ENCODE measurements at regions not wholly inside any gene's neighbourhood (a gene's known extent, or its start where the extent isn't known, plus 50 kb on each side); places are given as distances from the start of the nearest gene placed in this dataset.
A peak's percentile ranks its signal among the peaks of the same experiment; 100 is the strongest.
"Not testable (repeated sequence)": the region's sequence is repeated elsewhere in the genome, so short reads cannot be mapped to it uniquely, and the experiment has no call there.

DNA sequence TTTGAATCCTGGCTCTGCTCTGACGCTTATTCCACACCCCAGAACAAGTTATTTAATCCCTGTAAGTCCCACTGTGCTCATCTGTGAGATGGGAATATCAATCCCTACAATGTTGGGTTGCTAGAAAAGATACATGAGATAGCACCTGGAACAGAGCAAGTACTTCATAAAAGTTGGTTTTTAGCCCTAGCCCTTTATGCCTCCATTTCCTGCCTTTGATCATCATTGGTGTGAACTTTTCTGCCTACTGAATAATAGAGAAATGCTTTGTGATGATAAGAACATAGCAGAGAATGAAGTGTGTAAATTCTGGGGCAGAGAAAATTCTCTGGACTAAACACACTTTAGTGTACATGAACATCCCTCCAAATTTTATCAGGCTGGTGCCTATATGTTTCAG is 90.3 kb upstream of the RANBP6 start:
- DNase-seq (ENCODE audit: extremely low read depth in 1 of 2, low read depth in 1 of 2): no peak

DNA sequence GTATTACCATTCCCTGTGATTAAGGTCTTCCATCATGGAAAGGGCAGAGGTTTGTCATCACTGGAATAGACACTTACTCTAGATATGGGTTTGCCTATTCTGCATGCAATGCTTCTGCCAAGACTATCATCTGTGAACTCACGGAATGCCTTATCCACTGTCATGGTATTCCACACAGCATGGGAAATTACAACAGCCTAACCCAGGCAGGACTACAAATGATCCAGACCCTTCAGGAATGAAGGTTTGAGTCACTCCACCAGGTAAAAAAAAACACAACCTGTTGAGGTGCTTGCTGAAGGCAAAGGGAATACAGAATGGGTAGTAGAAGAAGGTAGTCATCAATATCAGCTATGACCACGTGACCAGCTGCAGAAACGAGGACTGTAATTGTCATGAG is 89.0 kb upstream of the RANBP6 start:
- not testable (repeated sequence) for DNase-seq (ENCODE audit: extremely low read depth in 1 of 2, low read depth in 1 of 2)

DNA sequence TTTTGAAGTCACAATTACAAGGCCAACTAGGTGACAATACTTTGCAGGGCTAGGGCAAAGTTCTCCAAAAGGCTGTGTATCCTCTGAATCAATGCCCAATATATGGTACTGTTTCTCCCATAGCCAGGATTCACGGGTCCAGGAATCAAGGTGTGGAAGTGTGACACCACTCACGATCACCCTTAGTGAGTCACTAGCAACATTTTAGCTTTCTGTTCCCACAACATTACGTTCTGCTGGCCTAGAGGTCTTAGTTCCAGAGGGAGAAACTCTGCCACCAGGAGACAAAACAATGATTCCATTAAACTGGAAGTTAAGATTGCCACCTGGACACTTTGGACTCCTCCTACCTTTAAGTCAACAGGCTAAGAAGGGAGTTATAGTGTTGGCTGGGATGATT is 88.5 kb upstream of the RANBP6 start:
- not testable (repeated sequence) for DNase-seq (ENCODE audit: extremely low read depth in 1 of 2, low read depth in 1 of 2)

DNA sequence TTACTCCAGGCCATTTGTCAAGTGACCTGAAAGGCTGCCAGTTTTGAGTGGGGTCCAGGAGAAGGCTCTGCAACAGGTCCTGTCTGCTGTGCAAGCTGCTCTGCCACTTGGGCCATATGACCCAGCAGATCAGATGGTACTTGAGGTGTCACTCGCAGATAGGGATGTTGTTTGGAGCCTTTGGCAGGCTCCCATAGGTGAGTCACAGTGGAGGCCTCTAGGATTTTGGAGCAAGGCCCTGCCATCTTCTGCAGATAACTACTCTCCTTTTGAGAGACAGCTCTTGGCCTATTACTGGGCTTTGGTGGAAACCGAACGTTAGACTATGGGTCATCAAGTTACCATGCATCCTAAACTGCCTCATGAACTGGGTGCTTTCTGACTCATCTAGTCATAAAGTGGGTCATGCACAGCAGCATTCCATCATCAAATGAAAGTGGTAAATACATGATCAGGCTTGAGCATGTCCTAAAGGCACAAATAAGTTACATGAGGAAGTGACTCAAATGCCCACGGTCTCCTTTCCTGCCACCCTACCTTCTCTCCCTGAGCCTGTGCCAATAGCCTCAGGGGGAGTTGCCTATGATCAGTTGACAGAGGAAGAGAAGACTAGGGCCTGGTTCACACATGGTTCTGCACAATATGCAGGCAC is 87.0 kb upstream of the RANBP6 start:
- DNase-seq (ENCODE audit: extremely low read depth in 1 of 2, low read depth in 1 of 2): not testable (repeated sequence)

DNA sequence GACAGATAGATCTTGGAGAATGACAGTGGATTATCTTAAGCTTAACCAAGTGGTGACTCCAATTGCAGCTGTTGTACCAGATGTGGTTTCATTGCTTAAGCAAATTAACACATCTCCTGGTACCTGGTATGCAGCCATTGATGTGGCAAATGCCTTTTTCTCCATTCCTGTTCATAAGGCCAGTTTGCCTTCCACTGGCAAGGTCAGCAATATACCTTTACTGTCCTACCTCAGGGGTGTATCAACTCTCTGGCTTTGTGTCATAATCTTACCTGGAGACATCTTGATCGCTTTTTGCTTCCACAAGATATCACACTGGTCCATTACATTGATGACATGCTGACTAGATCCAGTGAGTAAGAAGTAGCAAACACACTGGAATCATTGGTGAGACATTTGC is 86.3 kb upstream of the RANBP6 start:
- not testable (repeated sequence) for DNase-seq (ENCODE audit: extremely low read depth in 1 of 2, low read depth in 1 of 2)

DNA sequence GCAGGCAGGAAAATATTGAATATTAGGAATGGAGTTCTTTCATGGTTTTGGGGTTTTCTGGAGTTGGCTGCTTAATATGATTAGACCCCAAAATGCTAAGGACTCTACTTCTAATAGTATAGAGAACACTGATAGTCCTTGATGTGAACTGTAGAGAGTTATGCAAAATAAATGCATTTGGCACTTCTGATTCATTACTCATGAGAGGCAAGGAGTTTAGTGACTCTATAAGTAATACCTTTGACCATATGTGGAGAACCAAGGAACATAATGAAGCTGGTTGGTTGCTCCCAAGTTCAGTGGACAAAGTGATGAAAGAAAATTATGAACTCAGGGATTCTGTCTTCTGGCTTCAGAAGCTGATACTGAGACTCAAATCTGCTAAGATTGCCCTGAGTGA is 83.9 kb upstream of the RANBP6 start:
- DNase-seq (ENCODE audit: extremely low read depth in 1 of 2, low read depth in 1 of 2): not testable (repeated sequence)

DNA sequence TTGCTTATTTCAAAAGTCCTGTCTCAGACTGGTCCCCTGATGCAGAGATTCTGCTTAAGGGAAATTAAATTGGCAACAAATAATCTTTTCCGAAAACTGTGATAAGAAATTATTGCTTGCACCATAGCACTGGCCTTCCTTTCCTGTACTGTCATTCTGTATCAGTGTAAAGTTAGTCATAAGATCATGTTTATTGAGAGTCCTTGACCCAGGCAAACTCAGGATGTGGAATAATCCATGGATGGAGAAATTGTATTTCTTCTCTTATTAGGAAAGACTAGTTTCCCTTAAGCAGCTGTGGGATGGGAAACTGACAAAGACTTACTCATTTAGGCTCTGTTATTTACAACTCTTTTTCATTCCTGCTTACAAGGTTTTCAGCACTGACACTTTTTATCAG is 83.0 kb upstream of the RANBP6 start:
- no peak for DNase-seq (ENCODE audit: extremely low read depth in 1 of 2, low read depth in 1 of 2)

DNA sequence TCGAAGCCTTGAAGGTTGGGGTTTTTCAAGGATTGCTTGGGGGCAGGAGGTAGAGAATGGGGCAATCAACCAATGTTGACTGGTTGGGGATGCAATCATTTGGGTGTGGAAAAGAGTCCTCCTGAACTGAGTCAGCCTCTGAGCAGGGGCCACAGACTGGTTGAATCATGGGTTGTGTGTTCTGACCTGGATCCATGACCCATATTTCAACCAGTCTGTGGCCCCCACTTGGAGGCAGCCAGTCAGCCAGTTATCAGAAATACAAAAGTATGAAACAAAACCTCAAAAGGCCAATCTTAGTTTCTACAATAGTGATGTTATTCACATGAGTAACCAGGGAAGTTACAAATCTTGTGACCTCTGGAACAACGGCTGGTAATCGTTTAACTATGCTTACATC is 81.4 kb upstream of the RANBP6 start:
- peak in 1 of 2 donors; percentile 25 for DNase-seq (ENCODE audit: extremely low read depth in 1 of 2, low read depth in 1 of 2)

DNA sequence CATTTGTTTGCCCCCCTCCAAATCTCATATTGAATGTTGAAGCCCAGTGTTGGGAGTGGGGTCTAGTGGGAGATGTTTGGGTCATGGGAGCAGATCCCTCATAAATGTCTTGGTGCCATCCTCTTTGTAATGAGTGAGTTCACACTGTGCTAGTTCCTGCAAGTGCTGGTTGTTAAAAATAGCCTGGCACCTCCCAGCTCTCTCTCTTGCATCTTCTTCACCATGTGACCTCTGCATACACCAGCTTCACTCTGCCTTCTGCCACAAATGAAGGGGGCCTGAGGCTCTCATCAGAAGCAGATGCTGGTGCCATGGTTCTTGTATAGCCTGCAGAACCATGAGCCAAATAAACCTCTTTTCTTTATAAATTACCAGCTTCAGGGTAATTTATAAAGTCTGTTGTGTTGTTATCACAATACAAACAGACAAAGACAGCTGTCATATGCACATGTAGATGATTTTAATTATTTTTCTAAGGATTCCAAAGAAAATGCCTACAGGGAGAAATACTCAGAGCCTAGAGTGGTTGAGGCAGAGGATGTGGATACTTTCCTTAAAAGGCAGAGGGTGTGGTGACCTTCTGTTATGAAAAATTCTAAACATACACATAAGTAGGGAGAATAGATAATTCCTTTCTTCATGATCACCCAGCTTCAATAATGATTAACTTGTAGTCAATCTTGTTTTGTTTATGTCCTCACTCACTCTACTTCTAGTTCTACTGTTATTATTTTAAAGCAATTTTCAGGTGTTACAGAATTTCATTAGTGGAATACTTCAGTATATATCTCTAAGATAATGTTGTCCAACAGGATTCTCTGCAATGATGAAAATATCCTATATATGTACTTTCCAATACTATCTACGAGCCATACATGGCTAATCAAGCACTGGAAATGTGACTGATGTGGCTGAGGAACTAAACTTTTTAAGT is 75.1 kb upstream of the RANBP6 start:
- DNase-seq (ENCODE audit: extremely low read depth in 1 of 2, low read depth in 1 of 2): no peak

DNA sequence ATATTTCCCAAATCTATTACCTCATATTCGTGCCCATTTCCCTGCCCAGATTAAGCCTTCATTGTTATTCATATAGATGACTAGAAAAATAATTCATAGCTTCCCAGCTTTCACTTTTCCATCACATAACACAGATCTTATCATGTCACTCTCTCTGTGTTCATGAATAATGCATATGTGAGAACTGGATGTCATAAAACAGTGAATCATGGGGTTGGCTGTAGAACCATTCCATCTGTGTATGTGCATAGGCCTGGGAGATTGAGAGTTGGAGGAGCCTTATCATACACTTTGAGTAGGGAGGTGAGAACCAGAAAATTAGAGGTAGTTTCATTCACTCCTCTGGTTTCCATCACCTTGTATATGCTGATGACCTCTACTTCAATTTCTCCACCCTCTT is 73.9 kb upstream of the RANBP6 start:
- DNase-seq (ENCODE audit: extremely low read depth in 1 of 2, low read depth in 1 of 2): no peak

DNA sequence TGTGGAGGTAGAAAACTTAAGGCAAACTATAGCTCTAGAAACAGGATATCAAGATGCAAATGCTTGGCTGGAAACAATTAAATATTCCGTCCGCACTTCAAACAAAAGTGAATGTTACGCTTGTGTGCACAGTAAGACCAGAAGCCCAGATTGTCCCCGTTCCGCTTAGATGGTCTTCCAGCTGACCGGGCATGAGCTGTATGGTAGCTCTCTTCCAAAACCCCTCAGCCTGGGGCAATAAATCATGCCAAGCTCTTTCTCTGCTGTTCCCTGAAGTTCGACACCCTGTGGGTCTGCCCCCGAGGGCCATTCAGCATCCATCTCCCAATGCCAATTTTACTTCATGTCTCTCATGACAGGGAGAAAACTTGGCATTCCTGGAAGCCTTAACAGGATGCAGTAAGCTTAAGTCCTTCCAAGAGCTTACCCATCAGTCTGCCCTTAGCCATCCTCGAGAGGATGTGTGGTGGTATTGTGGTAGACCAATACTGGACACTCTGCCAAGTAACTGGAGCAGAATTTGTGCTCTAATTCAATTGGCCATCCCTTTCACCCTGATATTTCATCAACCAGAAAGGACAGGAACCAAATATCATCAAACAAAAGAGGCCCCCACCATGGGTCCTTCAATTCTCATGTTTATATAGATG is 70.7 kb upstream of the RANBP6 start:
- no peak for DNase-seq (ENCODE audit: extremely low read depth in 1 of 2, low read depth in 1 of 2)

DNA sequence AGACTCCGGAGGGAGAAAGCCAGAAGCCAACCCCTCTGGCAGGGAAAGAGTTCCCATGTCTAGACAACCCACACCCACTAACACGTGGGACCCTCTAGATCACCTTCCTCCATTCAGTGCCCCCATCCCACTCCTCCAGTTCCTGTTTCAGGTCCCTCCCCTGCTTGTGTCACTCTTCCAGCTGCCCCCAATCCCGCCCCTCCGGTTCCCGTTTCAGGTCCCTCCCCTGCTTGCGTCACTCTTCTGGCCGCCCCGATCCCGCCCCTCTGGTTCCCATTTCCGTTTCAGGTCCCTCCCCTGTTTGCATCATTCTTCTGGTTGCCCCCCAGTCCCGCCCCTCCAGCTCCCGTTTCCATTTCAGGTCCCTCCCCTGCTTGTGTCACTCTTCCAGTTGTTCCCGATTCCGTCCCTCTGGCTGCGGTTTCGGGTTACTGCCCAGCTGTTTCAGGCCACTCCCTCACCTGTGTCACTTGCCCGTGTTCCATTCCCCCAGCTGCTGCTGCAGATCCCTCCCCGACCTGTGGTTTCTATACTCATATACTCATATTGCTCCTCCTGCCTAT is 64.8 kb upstream of the RANBP6 start:
- DNase-seq (ENCODE audit: extremely low read depth in 1 of 2, low read depth in 1 of 2): peak; percentile 46 to 61

DNA sequence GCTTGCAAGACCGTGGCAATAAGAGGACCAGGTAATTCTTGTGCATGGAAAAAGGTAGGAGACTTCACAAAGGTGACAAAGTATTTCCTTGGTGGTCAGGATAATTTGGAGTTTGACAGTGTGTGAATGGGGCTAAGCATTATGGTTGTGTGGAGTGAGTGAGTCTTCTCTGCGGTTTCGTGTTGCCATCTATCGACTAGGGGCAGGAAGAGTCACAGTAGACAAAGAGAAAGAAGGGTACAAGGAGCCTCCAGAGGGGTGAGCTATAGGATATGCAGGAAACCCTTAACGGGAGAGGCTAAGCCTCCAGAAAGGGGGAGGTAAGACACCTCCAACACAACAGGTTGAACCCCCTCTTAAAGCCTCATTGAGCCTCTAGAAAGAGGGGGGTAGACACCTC is 64.0 kb upstream of the RANBP6 start:
- DNase-seq (ENCODE audit: extremely low read depth in 1 of 2, low read depth in 1 of 2): no peak

DNA sequence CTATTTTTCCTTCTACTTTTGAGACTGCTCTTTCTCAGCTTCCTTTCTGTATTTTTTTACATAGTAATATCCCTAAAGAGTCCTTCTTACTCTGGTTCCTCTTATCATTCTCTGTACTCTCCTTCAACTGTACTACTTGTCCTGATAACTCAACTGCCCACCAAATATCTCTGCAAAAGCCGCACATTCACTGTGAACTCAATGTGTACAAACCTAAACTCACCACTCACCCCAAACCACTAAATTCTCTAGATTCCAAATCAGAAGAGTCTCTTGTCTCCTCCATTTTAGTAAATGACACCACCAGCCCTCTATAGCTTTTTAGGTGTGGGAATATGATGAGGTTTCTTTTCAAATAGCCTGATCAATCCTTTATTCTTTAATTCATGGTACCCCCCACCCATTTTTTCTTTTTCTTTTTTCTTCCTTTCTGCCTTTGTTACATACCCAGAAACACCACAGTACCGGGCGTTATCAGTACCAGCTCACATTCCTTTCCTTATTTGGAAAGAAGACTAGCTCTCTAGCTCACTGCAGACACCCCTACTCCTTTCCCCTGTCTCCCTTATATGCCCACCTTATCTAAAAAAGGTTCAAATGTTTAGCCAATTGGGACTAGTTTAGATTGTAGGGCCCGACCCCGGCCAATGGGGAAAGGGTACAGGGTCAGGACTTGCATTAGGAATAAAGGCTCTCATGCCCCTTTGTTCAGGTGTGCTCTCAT is 63.1 kb upstream of the RANBP6 start:
- no peak for DNase-seq (ENCODE audit: extremely low read depth in 1 of 2, low read depth in 1 of 2)

DNA sequence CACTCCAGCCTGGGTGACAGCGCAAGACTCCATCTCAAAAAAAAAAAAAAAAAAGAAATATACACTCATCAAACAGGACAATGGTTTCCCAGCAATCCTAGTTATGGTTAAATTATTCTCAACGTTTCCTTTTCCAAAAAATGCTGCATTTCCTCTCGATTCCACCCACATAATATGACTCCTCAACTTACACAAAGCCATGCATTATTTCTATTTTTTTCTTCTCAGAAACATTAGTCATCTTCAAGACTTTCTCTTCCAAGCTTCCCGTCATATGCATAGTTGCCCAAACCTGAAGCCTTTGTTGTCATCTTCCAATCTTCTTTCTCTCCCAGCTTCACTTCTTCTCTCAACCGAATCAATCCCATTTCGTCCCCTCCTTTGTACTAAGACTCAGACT is 61.4 kb upstream of the RANBP6 start:
- DNase-seq (ENCODE audit: extremely low read depth in 1 of 2, low read depth in 1 of 2): no peak

DNA sequence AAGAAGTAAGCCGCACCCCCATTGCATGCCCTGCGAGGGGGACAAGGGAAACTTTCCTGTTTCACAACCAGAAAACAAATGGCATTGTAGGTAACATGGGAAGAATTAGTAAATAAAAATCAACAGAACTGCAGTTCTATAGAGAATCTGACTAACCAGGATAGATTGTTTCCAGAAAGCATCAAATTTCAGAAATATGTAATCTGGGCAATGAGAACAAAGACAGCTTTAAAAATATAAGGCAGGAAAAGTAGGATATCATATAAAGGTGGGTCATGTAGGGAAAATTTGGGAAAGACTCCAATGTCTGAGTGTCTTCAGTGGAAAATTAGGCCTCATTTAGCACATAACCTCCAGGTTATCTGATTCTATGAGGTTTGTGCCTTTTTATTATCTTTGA is 58.3 kb upstream of the RANBP6 start:
- DNase-seq (ENCODE audit: extremely low read depth in 1 of 2, low read depth in 1 of 2): no peak

DNA sequence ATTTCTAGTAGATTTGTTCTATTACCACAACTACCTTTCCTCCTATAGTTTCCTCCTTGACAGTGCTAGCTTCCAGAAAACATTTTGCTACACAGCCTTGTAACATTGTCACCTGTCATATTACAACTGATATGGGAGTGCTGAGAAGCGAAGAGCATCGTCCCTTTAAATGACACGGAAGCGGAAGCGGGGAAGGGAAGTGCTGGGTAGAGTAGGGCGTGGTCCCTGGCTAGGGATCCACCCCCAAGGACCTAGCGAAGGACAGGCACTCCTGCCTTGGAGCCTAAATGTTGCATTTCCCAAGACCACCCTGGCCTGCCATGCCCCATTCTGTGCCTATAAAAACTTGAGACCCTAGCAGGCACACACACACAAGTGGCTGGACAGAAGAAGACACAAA is 57.4 kb upstream of the RANBP6 start:
- no peak for DNase-seq (ENCODE audit: extremely low read depth in 1 of 2, low read depth in 1 of 2)

DNA sequence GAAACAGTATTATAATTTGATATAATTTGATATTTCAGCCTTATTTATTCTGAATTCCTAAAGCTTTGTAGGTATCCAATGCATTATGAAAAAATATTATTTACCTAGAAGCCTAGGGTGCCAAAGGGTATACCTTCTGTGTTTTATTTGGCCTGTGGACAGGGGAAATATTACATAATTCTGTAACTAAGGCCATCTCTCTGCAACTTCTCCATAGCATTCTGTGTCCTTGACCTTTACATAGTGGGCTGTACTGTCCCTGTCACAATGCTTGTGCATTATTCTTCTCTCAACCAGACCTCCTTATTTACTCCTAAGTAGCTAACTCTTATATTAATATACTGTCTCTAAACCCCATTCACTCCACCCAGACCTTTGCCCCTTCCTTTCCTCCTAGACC is 57.0 kb upstream of the RANBP6 start:
- DNase-seq (ENCODE audit: extremely low read depth in 1 of 2, low read depth in 1 of 2): no peak

DNA sequence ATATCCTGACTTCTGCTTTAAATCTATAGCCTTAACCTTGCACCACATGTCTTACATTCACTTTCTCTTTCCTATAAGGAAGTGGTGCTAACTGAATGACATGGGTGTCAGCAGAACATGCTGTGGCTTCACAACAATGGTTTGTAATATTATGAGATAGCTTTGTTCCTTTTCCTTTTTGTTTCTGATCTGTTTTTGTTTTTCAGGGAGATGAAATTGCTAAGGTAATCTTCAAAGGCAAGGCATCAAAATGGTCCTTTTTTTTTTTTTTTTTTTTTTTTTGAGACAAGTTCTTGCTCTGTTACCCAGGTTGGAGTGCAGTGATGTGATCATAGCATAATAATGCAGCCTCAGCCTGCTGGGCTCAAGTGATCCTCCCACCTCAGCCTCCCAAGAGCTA is 53.6 kb upstream of the RANBP6 start:
- DNase-seq (ENCODE audit: extremely low read depth in 1 of 2, low read depth in 1 of 2): no peak

DNA sequence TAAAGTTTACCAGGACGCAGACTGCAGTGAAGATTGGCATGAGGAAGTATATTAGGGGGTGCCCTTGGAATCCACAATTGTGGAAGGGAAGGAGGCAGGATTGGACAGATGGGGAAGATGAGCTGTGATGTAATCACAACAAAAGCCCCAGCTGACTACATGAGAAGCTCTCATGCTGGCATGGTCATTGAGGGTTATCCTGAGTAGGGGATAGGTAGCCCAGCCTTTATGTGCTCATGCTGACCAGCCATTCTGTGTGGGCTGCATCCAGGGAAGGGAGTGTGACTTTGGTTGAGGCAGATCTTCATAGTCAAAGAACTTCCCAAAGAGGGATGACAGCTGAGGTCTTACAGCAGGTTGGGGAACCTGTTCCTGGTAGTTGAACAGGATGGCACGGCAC is 52.0 kb upstream of the RANBP6 start:
- no peak for DNase-seq (ENCODE audit: extremely low read depth in 1 of 2, low read depth in 1 of 2)

All from stimulated activated CD8-positive, alpha-beta memory T cell treated with anti-CD3 and anti-CD28 coated beads, Interleukin-7, amount 100 ng/mL, for 48 hours (primary cell).